Activated CD8-positive, alpha-beta memory T cell treated with anti-CD3 and anti-CD28 coated beads, Interleukin-2, amount 50 U/mL, for 48 hours (primary cell): ENCODE measurements at regions not wholly inside any gene's neighbourhood (a gene's known extent, or its start where the extent isn't known, plus 50 kb on each side); places are given as distances from the start of the nearest gene placed in this dataset.
"Not testable (repeated sequence)": the region's sequence is repeated elsewhere in the genome, so short reads cannot be mapped to it uniquely, and the experiment has no call there.

Experiments used
- DNase-seq: peaks from one replicate; pipeline ENCODE4 v3.0.0-alpha.2; 2020

GRCh38 chr11:10998674-10999073 lies 140.8 kb upstream of the ZBED5 start:
- DNase-seq, result no peak

- no peak for DNase-seq
Measured at GRCh38 chr11:10996678-10997077, 138.8 kb upstream of the ZBED5 start.

- no peak for DNase-seq
Measured at GRCh38 chr11:10993640-10994039, 135.8 kb upstream of the ZBED5 start.

- DNase-seq, result no peak
Measured at GRCh38 chr11:10993186-10993585, 135.3 kb upstream of the ZBED5 start.

GRCh38 chr11:10991393-10991792 lies 133.5 kb upstream of the ZBED5 start:
- DNase-seq, result no peak

- no peak for DNase-seq
Measured at GRCh38 chr11:10990637-10991193, 132.9 kb upstream of the ZBED5 start.

GRCh38 chr11:10990160-10990559 lies 132.3 kb upstream of the ZBED5 start:
- no peak for DNase-seq

GRCh38 chr11:10986006-10986405 lies 128.2 kb upstream of the ZBED5 start:
- DNase-seq, result no peak

- DNase-seq, result no peak
Measured at GRCh38 chr11:10984742-10985141, 126.9 kb upstream of the ZBED5 start.

- no peak for DNase-seq
Measured at GRCh38 chr11:10984250-10984649, 126.4 kb upstream of the ZBED5 start.

- DNase-seq, result no peak
Measured at GRCh38 chr11:10982704-10983510, 125.1 kb upstream of the ZBED5 start.

GRCh38 chr11:10979529-10979928 lies 121.7 kb upstream of the ZBED5 start:
- no peak for DNase-seq

- DNase-seq, result no peak
Measured at GRCh38 chr11:10978198-10978597, 120.3 kb upstream of the ZBED5 start.

- no peak for DNase-seq
Measured at GRCh38 chr11:10975287-10975721, 117.5 kb upstream of the ZBED5 start.

GRCh38 chr11:10973416-10973815 lies 115.6 kb upstream of the ZBED5 start:
- no peak for DNase-seq

GRCh38 chr11:10970926-10971325 lies 113.1 kb upstream of the ZBED5 start:
- DNase-seq, result no peak

GRCh38 chr11:10969387-10969786 lies 111.5 kb upstream of the ZBED5 start:
- DNase-seq, result no peak

GRCh38 chr11:10956884-10957283 lies 99.0 kb upstream of the ZBED5 start:
- DNase-seq, result not testable (repeated sequence)

- no peak for DNase-seq
Measured at GRCh38 chr11:10955616-10956015, 97.8 kb upstream of the ZBED5 start.

- no peak for DNase-seq
Measured at GRCh38 chr11:10954184-10954583, 96.3 kb upstream of the ZBED5 start.

- no peak for DNase-seq
Measured at GRCh38 chr11:10952872-10953271, 95.0 kb upstream of the ZBED5 start.

- DNase-seq, result not testable (repeated sequence)
Measured at GRCh38 chr11:10947935-10948334, 90.1 kb upstream of the ZBED5 start.

GRCh38 chr11:10946072-10946471 lies 88.2 kb upstream of the ZBED5 start:
- no peak for DNase-seq

GRCh38 chr11:10945196-10945595 lies 87.3 kb upstream of the ZBED5 start:
- no peak for DNase-seq

GRCh38 chr11:10943968-10944367 lies 86.1 kb upstream of the ZBED5 start:
- DNase-seq, result no peak
